Endothelial cell of umbilical vein (primary cell): ENCODE measurements at regions not wholly inside any gene's neighbourhood (a gene's known extent, or its start where the extent isn't known, plus 50 kb on each side); places are given as distances from the start of the nearest gene placed in this dataset.

ENCODE experiments used
- CTCF ChIP-seq, 2 donors: IDR thresholded peaks; 1 replicate in 1 of 2; 2 replicates in 1 of 2; pipeline ENCODE4 v1.5.1; 2011; ENCODE audit warnings: low read length in 2 of 2, mild to moderate bottlenecking in 2 of 2, moderate library complexity in 2 of 2, control low read depth in 1 of 2, inconsistent platforms in 1 of 2, low read depth in 1 of 2; ENCODE audit not compliant: insufficient read depth in 1 of 2; ENCODE audit errors: extremely low read depth in 1 of 2
- EZH2 ChIP-seq: IDR thresholded peaks from 2 replicates; pipeline ENCODE4 v1.6.1; 2012; ENCODE audit warnings: borderline replicate concordance, low read depth, mild to moderate bottlenecking, moderate library complexity, low read length, inconsistent platforms; ENCODE audit not compliant: severe bottlenecking
- JUN ChIP-seq: IDR thresholded peaks from 2 replicates; pipeline ENCODE4 v1.6.1; 2011; ENCODE audit warnings: borderline replicate concordance, low read depth; ENCODE audit not compliant: insufficient read length, insufficient read depth
- MAX ChIP-seq: IDR thresholded peaks from 2 replicates; pipeline ENCODE4 v1.6.1; 2011; ENCODE audit not compliant: insufficient read depth, insufficient read length
- MYC ChIP-seq: IDR thresholded peaks from one replicate; pipeline ENCODE4 v1.6.1; 2011; ENCODE audit warnings: mild to moderate bottlenecking, low read depth, low read length
- POLR2A ChIP-seq: IDR thresholded peaks from 2 replicates; pipeline ENCODE4 v1.6.1; 2012; ENCODE audit warnings: low read depth, mild to moderate bottlenecking, control low read depth, low read length
- POLR2AphosphoS5 ChIP-seq: IDR thresholded peaks from 2 replicates; pipeline ENCODE4 v1.6.1; 2012; ENCODE audit warnings: low read depth, mild to moderate bottlenecking, control low read depth, low read length, moderate library complexity; ENCODE audit not compliant: insufficient read depth

- no peak for TF ChIP-seq CTCF (IDR thresholded peaks at IDR 0.05; ENCODE audit: extremely low read depth in 1 of 2, insufficient read depth in 1 of 2, low read depth in 1 of 2, low read length in 2 of 2)
- TF ChIP-seq POLR2A = no peak
- no peak for TF ChIP-seq MYC
- no peak for TF ChIP-seq EZH2
- no peak for TF ChIP-seq POLR2AphosphoS5
- TF ChIP-seq MAX = no peak
- no peak for TF ChIP-seq JUN
Measured at GRCh38 chr1:229191066-229191674, 79.7 kb upstream of the RAB4A start.
